ENCODE measurements at regions not wholly inside any gene's neighbourhood (a gene's known extent, or its start where the extent isn't known, plus 50 kb on each side); places are given as distances from the start of the nearest gene placed in this dataset.

GRCh38 chr4:136314686-136315085 lies 1217.6 kb downstream of the PCDH18 start:
- H3K9me2 ChIP-seq (replicated peaks; ENCODE audit: insufficient read depth, low read length), result no peaks in the 10 kb centered on the region
- H3K27ac ChIP-seq (ENCODE audit: low read depth, low read length), result no peak overlapping the region
- H3K79me2 ChIP-seq (ENCODE audit: insufficient read depth, low read length), result no peaks in the 10 kb centered on the region
- H2AFZ ChIP-seq (ENCODE audit: low read depth, low read length, severe bottlenecking), result no peak overlapping the region
- no peaks in the 10 kb centered on the region for H4K20me1 ChIP-seq (ENCODE audit: low read depth, low read length)
- no peak overlapping the region for H3K9ac ChIP-seq (ENCODE audit: low read length)
- no peaks in the 10 kb centered on the region for H3F3A ChIP-seq (ENCODE audit: insufficient read depth)
- H3K27me3 ChIP-seq (ENCODE audit: low read length), result no peaks in the 10 kb centered on the region
- no peak overlapping the region for H3K4me2 ChIP-seq (ENCODE audit: low read depth, low read length, poor library complexity, severe bottlenecking)
- no peaks in the 10 kb centered on the region for H3K36me3 ChIP-seq (ENCODE audit: low read length)
- no peak overlapping the region for H3K4me3 ChIP-seq (ENCODE audit: insufficient read depth, low read length, poor library complexity, severe bottlenecking)
- TF ChIP-seq EZH2phosphoT487 (conservative IDR thresholded peaks at IDR 0.05; ENCODE audit: low read length) (no peak), CTCF (IDR thresholded peaks at IDR 0.05; ENCODE audit: insufficient read depth, low read length, poor library complexity, severe bottlenecking) (no peak)
- no peaks in the 10 kb centered on the region for H3K9me3 ChIP-seq (ENCODE audit: insufficient read depth, low read length)

GRCh38 chr4:136311774-136312173 lies 1220.5 kb downstream of the PCDH18 start:
- Histone ChIP-seq H3K79me2 (ENCODE audit: insufficient read depth, low read length) (no peaks in the 10 kb centered on the region), H3K27me3 (ENCODE audit: low read length) (no peaks in the 10 kb centered on the region), H3K9ac (ENCODE audit: low read length) (no peak overlapping the region), H3K4me2 (ENCODE audit: low read depth, low read length, poor library complexity, severe bottlenecking) (no peak overlapping the region), H3K4me3 (ENCODE audit: insufficient read depth, low read length, poor library complexity, severe bottlenecking) (no peak overlapping the region), H3F3A (ENCODE audit: insufficient read depth) (no peaks in the 10 kb centered on the region), H3K27ac (ENCODE audit: low read depth, low read length) (no peak overlapping the region), H2AFZ (ENCODE audit: low read depth, low read length, severe bottlenecking) (no peak overlapping the region), H4K20me1 (ENCODE audit: low read depth, low read length) (no peaks in the 10 kb centered on the region), H3K9me2 (replicated peaks; ENCODE audit: insufficient read depth, low read length) (no peaks in the 10 kb centered on the region), H3K9me3 (ENCODE audit: insufficient read depth, low read length) (no peaks in the 10 kb centered on the region), H3K36me3 (ENCODE audit: low read length) (no peaks in the 10 kb centered on the region)
- no peak for TF ChIP-seq CTCF (IDR thresholded peaks at IDR 0.05; ENCODE audit: insufficient read depth, low read length, poor library complexity, severe bottlenecking)
- no peak for TF ChIP-seq EZH2phosphoT487 (conservative IDR thresholded peaks at IDR 0.05; ENCODE audit: low read length)

- H3F3A ChIP-seq (ENCODE audit: insufficient read depth), result no peaks in the 10 kb centered on the region
- H3K9me3 ChIP-seq (ENCODE audit: insufficient read depth, low read length), result no peaks in the 10 kb centered on the region
- H3K27me3 ChIP-seq (ENCODE audit: low read length), result no peaks in the 10 kb centered on the region
- no peak overlapping the region for H3K4me3 ChIP-seq (ENCODE audit: insufficient read depth, low read length, poor library complexity, severe bottlenecking)
- H3K9ac ChIP-seq (ENCODE audit: low read length), result no peak overlapping the region
- H2AFZ ChIP-seq (ENCODE audit: low read depth, low read length, severe bottlenecking), result no peak overlapping the region
- no peaks in the 10 kb centered on the region for H3K9me2 ChIP-seq (replicated peaks; ENCODE audit: insufficient read depth, low read length)
- no peak overlapping the region for H3K27ac ChIP-seq (ENCODE audit: low read depth, low read length)
- H4K20me1 ChIP-seq (ENCODE audit: low read depth, low read length), result no peaks in the 10 kb centered on the region
- H3K36me3 ChIP-seq (ENCODE audit: low read length), result no peaks in the 10 kb centered on the region
- TF ChIP-seq CTCF (IDR thresholded peaks at IDR 0.05; ENCODE audit: insufficient read depth, low read length, poor library complexity, severe bottlenecking) (no peak), EZH2phosphoT487 (conservative IDR thresholded peaks at IDR 0.05; ENCODE audit: low read length) (no peak)
- H3K79me2 ChIP-seq (ENCODE audit: insufficient read depth, low read length), result no peaks in the 10 kb centered on the region
- H3K4me2 ChIP-seq (ENCODE audit: low read depth, low read length, poor library complexity, severe bottlenecking), result no peak overlapping the region
These were observed 1224.5 kb downstream of the PCDH18 start for GRCh38 chr4:136307765-136308164.

All from SU-DHL-6 (cell line).